ENCODE measurements at regions not wholly inside any gene's neighbourhood (a gene's known extent, or its start where the extent isn't known, plus 50 kb on each side); places are given as distances from the start of the nearest gene placed in this dataset.

- H3K4me1 ChIP-seq (ENCODE audit: low read depth): no peaks in the 10 kb centered on the region
- no peaks in the 10 kb centered on the region for H3K36me3 ChIP-seq
- no peaks in the 10 kb centered on the region for H3K27me3 ChIP-seq
- TF ChIP-seq, protein P1, sequence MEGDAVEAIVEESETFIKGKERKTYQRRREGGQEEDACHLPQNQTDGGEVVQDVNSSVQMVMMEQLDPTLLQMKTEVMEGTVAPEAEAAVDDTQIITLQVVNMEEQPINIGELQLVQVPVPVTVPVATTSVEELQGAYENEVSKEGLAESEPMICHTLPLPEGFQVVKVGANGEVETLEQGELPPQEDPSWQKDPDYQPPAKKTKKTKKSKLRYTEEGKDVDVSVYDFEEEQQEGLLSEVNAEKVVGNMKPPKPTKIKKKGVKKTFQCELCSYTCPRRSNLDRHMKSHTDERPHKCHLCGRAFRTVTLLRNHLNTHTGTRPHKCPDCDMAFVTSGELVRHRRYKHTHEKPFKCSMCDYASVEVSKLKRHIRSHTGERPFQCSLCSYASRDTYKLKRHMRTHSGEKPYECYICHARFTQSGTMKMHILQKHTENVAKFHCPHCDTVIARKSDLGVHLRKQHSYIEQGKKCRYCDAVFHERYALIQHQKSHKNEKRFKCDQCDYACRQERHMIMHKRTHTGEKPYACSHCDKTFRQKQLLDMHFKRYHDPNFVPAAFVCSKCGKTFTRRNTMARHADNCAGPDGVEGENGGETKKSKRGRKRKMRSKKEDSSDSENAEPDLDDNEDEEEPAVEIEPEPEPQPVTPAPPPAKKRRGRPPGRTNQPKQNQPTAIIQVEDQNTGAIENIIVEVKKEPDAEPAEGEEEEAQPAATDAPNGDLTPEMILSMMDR (IDR thresholded peaks at IDR 0.05; ENCODE audit: low read depth, low read length): no peak
- no peaks in the 10 kb centered on the region for H3K9me3 ChIP-seq (ENCODE audit: low read depth)
- no peak overlapping the region for H3K27ac ChIP-seq
- no peak for DNase-seq (ENCODE audit: low read depth in 1 of 2, low spot score in 1 of 2)
- H3K4me3 ChIP-seq: no peak overlapping the region
These were observed 338.3 kb upstream of the ATP11B start for GRCh38 chr3:182455011-182455410.

DNA sequence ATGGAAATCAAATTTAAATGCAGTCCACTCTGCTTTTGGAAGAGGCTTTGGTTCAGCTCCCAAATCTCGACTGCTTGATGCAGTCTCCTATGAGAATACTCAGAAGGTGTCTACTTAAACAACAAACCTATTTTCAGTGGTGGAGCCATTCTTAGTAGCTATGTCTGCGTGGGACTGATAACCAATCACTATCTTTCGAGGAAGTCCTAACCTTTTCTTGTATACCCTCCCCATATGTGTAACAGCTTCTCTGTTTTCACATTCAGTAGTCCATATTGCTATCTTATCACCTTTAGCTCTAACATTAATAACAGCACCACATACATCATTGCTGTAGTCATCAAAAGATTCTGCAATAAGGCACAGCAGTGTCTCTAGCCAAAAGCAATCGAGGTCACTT lies 333.0 kb upstream of the ATP11B start:
- no peak overlapping the region for H3K4me3 ChIP-seq
- no peaks in the 10 kb centered on the region for H3K9me3 ChIP-seq (ENCODE audit: low read depth)
- H3K27me3 ChIP-seq: no peaks in the 10 kb centered on the region
- DNase-seq (ENCODE audit: low read depth in 1 of 2, low spot score in 1 of 2): no peak
- H3K36me3 ChIP-seq: no peaks in the 10 kb centered on the region
- H3K27ac ChIP-seq: no peak overlapping the region
- no peaks in the 10 kb centered on the region for H3K4me1 ChIP-seq (ENCODE audit: low read depth)
- TF ChIP-seq, protein P1 (IDR thresholded peaks at IDR 0.05; ENCODE audit: low read depth, low read length): no peak

DNA sequence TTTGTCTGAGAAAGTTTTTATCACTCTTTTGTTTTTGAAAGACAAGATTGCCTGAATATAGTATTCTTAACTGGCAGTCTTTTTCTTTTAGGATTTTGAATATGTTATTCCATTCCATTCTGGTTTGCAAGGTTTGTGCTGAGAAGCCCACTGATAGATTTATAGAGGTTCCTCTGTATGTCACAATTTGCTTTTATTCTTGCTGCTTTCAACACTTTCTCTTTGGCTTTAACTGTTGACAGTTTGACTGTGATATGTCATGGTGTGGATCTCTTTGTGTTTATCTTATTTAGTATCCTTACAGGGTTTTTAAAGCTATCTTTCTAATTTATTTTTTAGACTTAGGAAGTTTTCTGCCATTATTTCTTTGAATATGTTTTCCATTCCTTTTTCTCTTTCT lies 331.2 kb upstream of the ATP11B start:
- Histone ChIP-seq H3K27me3 (no peaks in the 10 kb centered on the region), H3K36me3 (no peaks in the 10 kb centered on the region), H3K4me1 (ENCODE audit: low read depth) (no peaks in the 10 kb centered on the region), H3K9me3 (ENCODE audit: low read depth) (no peaks in the 10 kb centered on the region), H3K27ac (no peak overlapping the region), H3K4me3 (no peak overlapping the region)
- no peak for DNase-seq (ENCODE audit: low read depth in 1 of 2, low spot score in 1 of 2)
- TF ChIP-seq, protein P1 (IDR thresholded peaks at IDR 0.05; ENCODE audit: low read depth, low read length): no peak

- H3K9me3 ChIP-seq (ENCODE audit: low read depth): no peaks in the 10 kb centered on the region
- H3K4me1 ChIP-seq (ENCODE audit: low read depth): no peaks in the 10 kb centered on the region
- H3K27ac ChIP-seq: no peak overlapping the region
- TF ChIP-seq, protein P1 (IDR thresholded peaks at IDR 0.05; ENCODE audit: low read depth, low read length): no peak
- no peak overlapping the region for H3K4me3 ChIP-seq
- H3K36me3 ChIP-seq: no peaks in the 10 kb centered on the region
- no peaks in the 10 kb centered on the region for H3K27me3 ChIP-seq
- DNase-seq (ENCODE audit: low read depth in 1 of 2, low spot score in 1 of 2): no peak
These were observed 328.7 kb upstream of the ATP11B start for GRCh38 chr3:182464513-182465145.

GRCh38 chr3:182465301-182466185 lies 327.8 kb upstream of the ATP11B start:
- TF ChIP-seq, protein P1 (IDR thresholded peaks at IDR 0.05; ENCODE audit: low read depth, low read length): no peak
- Histone ChIP-seq H3K4me1 (ENCODE audit: low read depth) (no peaks in the 10 kb centered on the region), H3K36me3 (no peaks in the 10 kb centered on the region), H3K9me3 (ENCODE audit: low read depth) (no peaks in the 10 kb centered on the region), H3K27ac (no peak overlapping the region), H3K27me3 (no peaks in the 10 kb centered on the region), H3K4me3 (no peak overlapping the region)
- DNase-seq (ENCODE audit: low read depth in 1 of 2, low spot score in 1 of 2): no peak
